ENCODE measurements at regions not wholly inside any gene's neighbourhood (a gene's known extent, or its start where the extent isn't known, plus 50 kb on each side); places are given as distances from the start of the nearest gene placed in this dataset.

- no peak for DNase-seq
- H3K36me3 ChIP-seq: no peaks in the 10 kb centered on the region
- H3K9me3 ChIP-seq: no peaks in the 10 kb centered on the region
- intact Hi-C loops (cut with DNase I): no loop called here
- H3K27me3 ChIP-seq: no peaks in the 10 kb centered on the region
- no peak overlapping the region for H3K27ac ChIP-seq
- H3K4me1 ChIP-seq: no peaks in the 10 kb centered on the region
- H3K4me3 ChIP-seq (replicated peaks in 1 of 3): no peak overlapping the region
- TF ChIP-seq CTCF (IDR thresholded peaks at IDR 0.05): no peak
- 94 to 95% methylated on average over 3 of the region's 3 CpGs for WGBS, 2 donors
These were observed 401.0 kb upstream of the ZEB2 start for GRCh38 chr2:144920755-144921530.

GRCh38 chr2:144914622-144915318 is 394.9 kb upstream of the ZEB2 start:
- intact Hi-C loops (cut with DNase I): no loop called here
- no peaks in the 10 kb centered on the region for H3K36me3 ChIP-seq
- DNase-seq: no peak
- TF ChIP-seq CTCF (IDR thresholded peaks at IDR 0.05) (no peak), POLR2A (IDR thresholded peaks at IDR 0.05) (no peak)
- H3K27ac ChIP-seq: no peak overlapping the region
- no peak overlapping the region for H3K4me3 ChIP-seq (replicated peaks in 1 of 3)
- WGBS, 2 donors: 47 to 58% methylated on average over 2 of the region's 2 CpGs
- no peaks in the 10 kb centered on the region for H3K27me3 ChIP-seq
- no peaks in the 10 kb centered on the region for H3K4me1 ChIP-seq
- H3K9me3 ChIP-seq: no peaks in the 10 kb centered on the region

- TF ChIP-seq CTCF (IDR thresholded peaks at IDR 0.05) (no peak), POLR2A (IDR thresholded peaks at IDR 0.05) (no peak)
These were observed 394.2 kb upstream of the ZEB2 start for GRCh38 chr2:144914113-144914512.

GRCh38 chr2:144912206-144912605 is 392.3 kb upstream of the ZEB2 start:
- H3K36me3 ChIP-seq: no peaks in the 10 kb centered on the region
- 90 to 96% methylated on average over 2 of the region's 2 CpGs for WGBS, 2 donors
- H3K27me3 ChIP-seq: no peaks in the 10 kb centered on the region
- TF ChIP-seq CTCF (IDR thresholded peaks at IDR 0.05) (no peak), POLR2A (IDR thresholded peaks at IDR 0.05) (no peak)
- H3K27ac ChIP-seq: no peak overlapping the region
- H3K9me3 ChIP-seq: no peaks in the 10 kb centered on the region
- DNase-seq: no peak
- intact Hi-C loops (cut with DNase I): no loop called here
- H3K4me3 ChIP-seq (replicated peaks in 1 of 3): no peak overlapping the region
- no peaks in the 10 kb centered on the region for H3K4me1 ChIP-seq

More at GRCh38 chr2:144914113-144914512, 394.2 kb upstream of the ZEB2 start:
- no peaks in the 10 kb centered on the region for H3K9me3 ChIP-seq
- H3K36me3 ChIP-seq: no peaks in the 10 kb centered on the region
- no peak for DNase-seq
- H3K4me1 ChIP-seq: no peaks in the 10 kb centered on the region
- H3K27ac ChIP-seq: no peak overlapping the region
- 80 to 88% methylated on average over 1 of the region's 1 CpG for WGBS, 2 donors
- H3K27me3 ChIP-seq: no peaks in the 10 kb centered on the region
- intact Hi-C loops (cut with DNase I): no loop called here
- no peak overlapping the region for H3K4me3 ChIP-seq (replicated peaks in 1 of 3)

- H3K36me3 ChIP-seq: no peaks in the 10 kb centered on the region
- no peak overlapping the region for H3K27ac ChIP-seq
- no peak for TF ChIP-seq CTCF (IDR thresholded peaks at IDR 0.05)
- no peak for TF ChIP-seq POLR2A (IDR thresholded peaks at IDR 0.05)
- no peak for DNase-seq
- intact Hi-C loops (cut with DNase I): no loop called here
- H3K4me1 ChIP-seq: no peaks in the 10 kb centered on the region
- no peaks in the 10 kb centered on the region for H3K9me3 ChIP-seq
- no peak overlapping the region for H3K4me3 ChIP-seq (replicated peaks in 1 of 3)
- no peaks in the 10 kb centered on the region for H3K27me3 ChIP-seq
- 77 to 80% methylated on average over 2 of the region's 2 CpGs for WGBS, 2 donors
These were observed 386.0 kb upstream of the ZEB2 start for GRCh38 chr2:144905956-144906355.
